ENCODE measurements at regions not wholly inside any gene's neighbourhood (a gene's known extent, or its start where the extent isn't known, plus 50 kb on each side); places are given as distances from the start of the nearest gene placed in this dataset.

DNA sequence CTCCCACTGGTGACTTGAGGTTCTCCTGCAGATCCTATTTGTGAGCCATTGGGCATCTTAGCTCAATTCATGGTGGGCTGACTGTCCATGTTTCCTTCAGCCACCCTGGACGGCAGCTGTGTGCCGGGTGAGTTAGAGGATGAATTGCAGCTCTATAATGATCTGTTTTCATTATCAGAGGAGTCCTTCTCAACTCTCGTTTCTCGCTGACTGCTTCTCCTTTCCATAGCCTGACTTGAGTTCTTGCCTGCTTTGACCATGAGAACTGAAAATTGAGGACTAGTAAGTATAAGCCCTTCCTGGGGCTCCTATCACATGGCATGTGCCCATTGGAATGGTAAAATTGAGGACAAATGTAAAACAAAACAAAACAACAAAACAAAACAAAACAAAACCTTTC lies 121.8 kb downstream of the CDC42EP3 start:
- no peak overlapping the region for H3K4me3 ChIP-seq (ENCODE audit: control insufficient read depth, low read depth, low read length)
- TF ChIP-seq, protein P1, sequence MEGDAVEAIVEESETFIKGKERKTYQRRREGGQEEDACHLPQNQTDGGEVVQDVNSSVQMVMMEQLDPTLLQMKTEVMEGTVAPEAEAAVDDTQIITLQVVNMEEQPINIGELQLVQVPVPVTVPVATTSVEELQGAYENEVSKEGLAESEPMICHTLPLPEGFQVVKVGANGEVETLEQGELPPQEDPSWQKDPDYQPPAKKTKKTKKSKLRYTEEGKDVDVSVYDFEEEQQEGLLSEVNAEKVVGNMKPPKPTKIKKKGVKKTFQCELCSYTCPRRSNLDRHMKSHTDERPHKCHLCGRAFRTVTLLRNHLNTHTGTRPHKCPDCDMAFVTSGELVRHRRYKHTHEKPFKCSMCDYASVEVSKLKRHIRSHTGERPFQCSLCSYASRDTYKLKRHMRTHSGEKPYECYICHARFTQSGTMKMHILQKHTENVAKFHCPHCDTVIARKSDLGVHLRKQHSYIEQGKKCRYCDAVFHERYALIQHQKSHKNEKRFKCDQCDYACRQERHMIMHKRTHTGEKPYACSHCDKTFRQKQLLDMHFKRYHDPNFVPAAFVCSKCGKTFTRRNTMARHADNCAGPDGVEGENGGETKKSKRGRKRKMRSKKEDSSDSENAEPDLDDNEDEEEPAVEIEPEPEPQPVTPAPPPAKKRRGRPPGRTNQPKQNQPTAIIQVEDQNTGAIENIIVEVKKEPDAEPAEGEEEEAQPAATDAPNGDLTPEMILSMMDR (conservative IDR thresholded peaks at IDR 0.05; ENCODE audit: control insufficient read depth, insufficient read depth, low read depth, low read length), result no peak
- DNase-seq (ENCODE audit: low read depth), result no peak

DNA sequence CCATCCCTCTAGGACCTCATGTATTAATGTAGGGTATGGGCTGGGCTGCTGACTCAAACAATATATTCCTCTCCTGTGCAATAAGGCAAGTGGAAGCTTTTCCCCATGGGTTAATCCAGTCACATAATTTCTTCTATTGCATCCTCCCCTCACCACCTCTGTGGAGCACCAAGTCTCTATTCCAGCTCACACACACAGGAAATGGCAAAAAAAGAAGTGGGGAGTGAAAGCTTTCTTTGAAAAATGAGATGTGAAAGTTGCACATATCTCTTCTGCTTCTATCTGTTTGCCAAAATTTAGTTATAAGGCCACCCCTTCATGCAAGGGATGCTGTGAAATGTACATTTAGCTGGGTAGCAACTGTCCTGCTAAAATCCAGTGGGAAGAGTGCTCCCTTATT lies 121.3 kb downstream of the CDC42EP3 start:
- TF ChIP-seq, protein P1 (conservative IDR thresholded peaks at IDR 0.05; ENCODE audit: control insufficient read depth, insufficient read depth, low read depth, low read length), result no peak
- no peak overlapping the region for H3K4me3 ChIP-seq (ENCODE audit: control insufficient read depth, low read depth, low read length)
- DNase-seq (ENCODE audit: low read depth), result no peak

DNA sequence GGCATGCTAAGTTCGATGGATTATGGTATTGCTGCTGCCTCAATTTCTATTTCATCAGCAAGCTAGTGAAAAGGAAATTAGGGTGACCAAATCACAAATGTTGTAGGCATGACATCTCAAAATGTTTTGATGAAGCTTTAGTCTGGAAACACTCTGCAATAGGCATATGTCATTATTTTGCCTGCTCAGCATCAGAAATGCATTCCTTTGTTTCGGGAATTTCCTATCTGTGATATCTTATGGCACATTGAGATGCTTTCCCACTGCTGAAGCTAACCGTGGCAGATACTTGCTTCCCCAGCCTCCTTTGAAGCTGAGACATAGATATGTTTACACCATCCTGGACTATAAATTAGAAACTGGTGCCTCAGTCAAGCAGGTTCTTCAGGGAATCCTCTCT lies 119.7 kb downstream of the CDC42EP3 start:
- H3K4me3 ChIP-seq (ENCODE audit: control insufficient read depth, low read depth, low read length), result no peak overlapping the region
- DNase-seq (ENCODE audit: low read depth), result no peak
- TF ChIP-seq, protein P1 (conservative IDR thresholded peaks at IDR 0.05; ENCODE audit: control insufficient read depth, insufficient read depth, low read depth, low read length), result no peak

DNA sequence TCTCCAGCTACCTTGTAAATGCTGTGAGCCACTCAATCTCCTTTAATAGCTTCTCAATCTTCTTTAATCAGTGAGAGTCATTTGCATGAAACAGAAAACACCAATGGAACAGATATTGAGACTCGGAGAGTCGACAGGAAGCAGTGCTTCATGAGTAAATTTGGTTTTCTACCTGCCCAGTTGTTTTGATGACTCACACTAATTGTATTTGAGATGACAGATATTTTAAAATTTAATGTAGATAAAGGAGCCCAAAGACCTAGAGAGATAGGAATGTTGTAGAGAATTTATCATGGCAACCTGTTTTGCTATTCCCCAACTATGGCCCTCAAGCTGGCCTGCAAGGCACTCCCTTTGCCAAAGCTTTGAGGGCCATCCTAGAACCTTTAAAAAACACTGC lies 119.1 kb downstream of the CDC42EP3 start:
- DNase-seq (ENCODE audit: low read depth), result no peak
- H3K4me3 ChIP-seq (ENCODE audit: control insufficient read depth, low read depth, low read length), result no peak overlapping the region
- TF ChIP-seq, protein P1 (conservative IDR thresholded peaks at IDR 0.05; ENCODE audit: control insufficient read depth, insufficient read depth, low read depth, low read length), result no peak

DNA sequence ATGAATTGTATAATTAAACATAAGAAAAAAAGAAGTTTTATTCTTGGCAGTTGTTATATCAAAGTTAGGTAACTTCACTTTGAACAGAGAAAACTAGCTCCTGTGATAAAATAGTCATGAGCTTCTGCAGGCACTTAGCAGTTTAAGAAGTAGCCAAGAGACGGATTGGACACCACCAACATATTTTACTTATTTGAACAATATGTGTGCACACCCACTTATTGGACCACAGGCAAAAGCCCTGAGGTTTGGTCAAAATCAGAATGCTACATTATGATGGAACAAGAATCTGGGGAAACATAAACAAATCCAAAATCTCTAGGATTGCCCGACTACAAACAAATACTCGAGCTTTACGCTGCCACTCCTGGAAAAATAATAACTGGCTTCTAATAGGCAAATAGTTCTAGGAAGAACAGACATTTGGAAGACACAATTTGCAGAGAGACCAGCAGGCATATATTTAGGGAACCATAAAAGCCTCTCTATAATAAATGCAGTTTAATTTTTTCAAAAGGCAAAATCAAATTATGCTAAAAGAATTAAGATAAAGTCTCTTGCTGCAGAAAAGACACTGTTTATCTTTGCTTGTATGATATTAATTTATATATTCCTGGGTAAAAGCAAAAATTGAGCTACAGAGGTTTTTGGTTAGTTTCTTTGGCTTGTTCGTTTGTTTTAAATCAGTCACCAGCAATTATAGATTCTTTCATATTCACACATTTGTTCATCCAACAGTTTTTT lies 117.9 kb downstream of the CDC42EP3 start:
- TF ChIP-seq, protein P1 (conservative IDR thresholded peaks at IDR 0.05; ENCODE audit: control insufficient read depth, insufficient read depth, low read depth, low read length), result no peak
- no peak for DNase-seq (ENCODE audit: low read depth)
- no peak overlapping the region for H3K4me3 ChIP-seq (ENCODE audit: control insufficient read depth, low read depth, low read length)

DNA sequence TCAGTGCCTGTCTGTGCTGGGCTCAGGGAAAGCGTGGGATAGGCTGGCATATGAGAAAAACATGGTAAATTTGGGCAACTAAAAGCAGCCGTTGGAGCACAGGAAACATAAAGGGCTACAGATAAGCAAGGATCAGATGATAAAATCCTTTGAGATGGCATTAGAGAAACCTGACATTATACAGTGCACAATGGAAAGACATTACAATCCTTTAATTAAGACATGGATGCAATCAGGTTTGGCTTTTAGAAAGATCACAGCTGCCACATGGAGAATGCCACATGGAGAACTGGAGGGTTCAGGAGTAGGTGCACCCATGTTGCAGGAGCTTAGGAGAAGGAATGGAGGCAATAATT lies 117.3 kb downstream of the CDC42EP3 start:
- DNase-seq (ENCODE audit: low read depth), result no peak
- TF ChIP-seq, protein P1 (conservative IDR thresholded peaks at IDR 0.05; ENCODE audit: control insufficient read depth, insufficient read depth, low read depth, low read length), result no peak
- H3K4me3 ChIP-seq (ENCODE audit: control insufficient read depth, low read depth, low read length), result no peak overlapping the region

DNA sequence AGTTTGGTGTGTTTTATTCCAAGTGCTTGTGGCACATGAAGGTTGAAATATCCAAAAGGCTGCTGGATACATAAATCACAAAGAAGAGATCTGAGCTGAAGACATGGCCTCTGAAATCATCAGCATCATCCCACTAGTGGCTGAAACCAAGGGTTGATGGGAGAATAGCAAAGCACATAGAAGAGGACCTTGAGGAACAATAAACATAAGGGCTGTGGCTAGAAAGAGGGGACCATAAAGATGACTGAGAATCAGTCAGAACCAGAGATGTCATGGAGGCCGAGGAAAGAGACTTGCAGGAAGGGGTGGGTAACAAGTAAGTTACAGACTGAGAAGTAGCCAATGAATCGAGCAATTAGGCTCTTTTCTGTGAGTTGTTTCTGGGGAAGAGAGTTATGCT lies 116.8 kb downstream of the CDC42EP3 start:
- DNase-seq (ENCODE audit: low read depth), result no peak
- TF ChIP-seq, protein P1 (conservative IDR thresholded peaks at IDR 0.05; ENCODE audit: control insufficient read depth, insufficient read depth, low read depth, low read length), result no peak
- H3K4me3 ChIP-seq (ENCODE audit: control insufficient read depth, low read depth, low read length), result no peak overlapping the region

All from fibroblast of mammary gland (primary cell).